ENCODE measurements at regions not wholly inside any gene's neighbourhood (a gene's known extent, or its start where the extent isn't known, plus 50 kb on each side); places are given as distances from the start of the nearest gene placed in this dataset.

GRCh38 chr1:82606546-82606945, 805.8 kb downstream of the ADGRL2 start:
- CTCF ChIA-PET, result no interaction called here
- no peaks in the 10 kb centered on the region for H3K27me3 Mint-ChIP-seq
- no peak overlapping the region for H3K4me3 Mint-ChIP-seq
- H3K36me3 Mint-ChIP-seq (ENCODE audit: low read depth), result no peaks in the 10 kb centered on the region
- no peak for ATAC-seq (ENCODE audit: poor library complexity)
- Histone ChIP-seq H3K9me3 (ENCODE audit: control insufficient read depth in 1 of 2, insufficient read depth in 1 of 2, low read length in 2 of 2) (no peaks in the 10 kb centered on the region), H3K27ac (ENCODE audit: low read depth in 1 of 2, low read length in 2 of 2) (no peak overlapping the region), H3K27me3 (ENCODE audit: control insufficient read depth in 1 of 2, insufficient read depth in 2 of 2, low read length in 2 of 2) (no peaks in the 10 kb centered on the region), H3K4me3 (ENCODE audit: low read length) (no peak overlapping the region), H3K4me1 (ENCODE audit: insufficient read depth, low read length) (no peaks in the 10 kb centered on the region), H3K36me3 (ENCODE audit: insufficient read depth, low read length) (no peaks in the 10 kb centered on the region)
- H3K4me1 Mint-ChIP-seq (ENCODE audit: low read depth), result no peaks in the 10 kb centered on the region
- intact Hi-C loops (cut with DNase I, micrococcal nuclease), result no loop called here
- H3K9me3 Mint-ChIP-seq, result no peaks in the 10 kb centered on the region
- no peak for DNase-seq
- POLR2A ChIA-PET, result no interaction called here
- no peak overlapping the region for H3K27ac Mint-ChIP-seq
- TF ChIP-seq CTCF (IDR thresholded peaks at IDR 0.05), result no peak

- no peaks in the 10 kb centered on the region for H3K9me3 ChIP-seq (ENCODE audit: control insufficient read depth in 1 of 2, insufficient read depth in 1 of 2, low read length in 2 of 2)
These were observed 803.8 kb downstream of the ADGRL2 start for GRCh38 chr1:82604524-82604923.

DNA sequence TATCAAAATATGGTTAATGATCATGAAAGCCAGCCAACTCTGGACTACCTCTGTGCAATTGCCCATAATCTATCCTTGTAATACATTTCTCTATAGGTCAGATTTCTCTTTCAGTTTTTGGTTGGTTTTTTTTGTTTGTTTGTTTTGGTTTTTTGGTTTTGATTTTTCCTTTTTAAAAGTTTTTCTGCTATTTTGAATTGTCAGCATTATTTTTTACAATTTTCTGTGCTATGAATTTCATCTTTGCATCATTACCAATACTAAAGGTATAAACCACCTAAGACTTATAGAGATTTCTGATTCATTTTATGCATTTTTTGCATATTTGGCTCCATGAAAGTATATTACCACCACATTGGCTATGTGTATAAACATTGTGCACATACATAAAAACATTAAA, 799.6 kb downstream of the ADGRL2 start:
- H3K27ac Mint-ChIP-seq, result no peak overlapping the region
- Histone ChIP-seq H3K9me3 (ENCODE audit: control insufficient read depth in 1 of 2, insufficient read depth in 1 of 2, low read length in 2 of 2) (no peaks in the 10 kb centered on the region), H3K4me1 (ENCODE audit: insufficient read depth, low read length) (no peaks in the 10 kb centered on the region), H3K27me3 (ENCODE audit: control insufficient read depth in 1 of 2, insufficient read depth in 2 of 2, low read length in 2 of 2) (no peaks in the 10 kb centered on the region), H3K4me3 (ENCODE audit: low read length) (no peak overlapping the region), H3K27ac (ENCODE audit: low read depth in 1 of 2, low read length in 2 of 2) (no peak overlapping the region), H3K36me3 (ENCODE audit: insufficient read depth, low read length) (no peaks in the 10 kb centered on the region)
- no peaks in the 10 kb centered on the region for H3K4me1 Mint-ChIP-seq (ENCODE audit: low read depth)
- H3K4me3 Mint-ChIP-seq, result no peak overlapping the region
- ChIA-PET POLR2A (no interaction called here), CTCF (no interaction called here)
- H3K9me3 Mint-ChIP-seq, result no peaks in the 10 kb centered on the region
- DNase-seq (no peak), ATAC-seq (ENCODE audit: poor library complexity) (no peak)
- intact Hi-C loops (cut with DNase I, micrococcal nuclease), result no loop called here
- no peaks in the 10 kb centered on the region for H3K36me3 Mint-ChIP-seq (ENCODE audit: low read depth)
- no peaks in the 10 kb centered on the region for H3K27me3 Mint-ChIP-seq
- TF ChIP-seq CTCF (IDR thresholded peaks at IDR 0.05), result no peak

More at GRCh38 chr1:82604524-82604923, 803.8 kb downstream of the ADGRL2 start:
- no peak for DNase-seq
- H3K4me3 ChIP-seq (ENCODE audit: low read length), result no peak overlapping the region
- H3K27me3 ChIP-seq (ENCODE audit: control insufficient read depth in 1 of 2, insufficient read depth in 2 of 2, low read length in 2 of 2), result no peaks in the 10 kb centered on the region
- CTCF ChIA-PET, result no interaction called here
- no peaks in the 10 kb centered on the region for H3K4me1 ChIP-seq (ENCODE audit: insufficient read depth, low read length)
- Mint-ChIP-seq H3K27ac (no peak overlapping the region), H3K27me3 (no peaks in the 10 kb centered on the region), H3K36me3 (ENCODE audit: low read depth) (no peaks in the 10 kb centered on the region), H3K4me1 (ENCODE audit: low read depth) (no peaks in the 10 kb centered on the region), H3K4me3 (no peak overlapping the region), H3K9me3 (no peaks in the 10 kb centered on the region)
- no peaks in the 10 kb centered on the region for H3K36me3 ChIP-seq (ENCODE audit: insufficient read depth, low read length)
- POLR2A ChIA-PET, result no interaction called here
- no peak for TF ChIP-seq CTCF (IDR thresholded peaks at IDR 0.05)
- H3K27ac ChIP-seq (ENCODE audit: low read depth in 1 of 2, low read length in 2 of 2), result no peak overlapping the region
- ATAC-seq (ENCODE audit: poor library complexity), result no peak
- intact Hi-C loops (cut with DNase I, micrococcal nuclease), result no loop called here
